Umbilical cord (tissue), 1 donor: ENCODE measurements at regions not wholly inside any gene's neighbourhood (a gene's known extent, or its start where the extent isn't known, plus 50 kb on each side); places are given as distances from the start of the nearest gene placed in this dataset.

Experiments used
- DNase-seq: peaks from one replicate; pipeline ENCODE4 v3.0.0-alpha.2; 2015; ENCODE audit warnings: low spot score

- peak; percentile 61 for DNase-seq
Observed at GRCh38 chr2:861655-862354, 88.8 kb upstream of the SNTG2 start.

- no peak for DNase-seq
Observed at GRCh38 chr2:860259-860855, 90.3 kb upstream of the SNTG2 start.

- peak; percentile 84 for DNase-seq
Observed at GRCh38 chr2:858646-859045, 92.0 kb upstream of the SNTG2 start.

- DNase-seq: no peak
Observed at GRCh38 chr2:857937-858336, 92.7 kb upstream of the SNTG2 start.

GRCh38 chr2:857081-857480 is 93.6 kb upstream of the SNTG2 start:
- DNase-seq: no peak

GRCh38 chr2:856456-856855 is 94.2 kb upstream of the SNTG2 start:
- peak; percentile 55 for DNase-seq

- no peak for DNase-seq
Observed at GRCh38 chr2:856041-856440, 94.6 kb upstream of the SNTG2 start.

GRCh38 chr2:855177-855576 is 95.5 kb upstream of the SNTG2 start:
- no peak for DNase-seq

- no peak for DNase-seq
Observed at GRCh38 chr2:854460-854859, 96.2 kb upstream of the SNTG2 start.

GRCh38 chr2:853203-853870 is 97.3 kb upstream of the SNTG2 start:
- peak; percentile 27 for DNase-seq

- DNase-seq: no peak
Observed at GRCh38 chr2:852168-852567, 98.5 kb upstream of the SNTG2 start.

GRCh38 chr2:851680-852079 is 99.0 kb upstream of the SNTG2 start:
- DNase-seq: no peak

GRCh38 chr2:851078-851477 is 99.6 kb upstream of the SNTG2 start:
- DNase-seq: no peak

- DNase-seq: peak; percentile 53
Observed at GRCh38 chr2:850429-850828, 100.2 kb upstream of the SNTG2 start.

GRCh38 chr2:848099-848498 is 102.5 kb upstream of the SNTG2 start:
- no peak for DNase-seq

- no peak for DNase-seq
Observed at GRCh38 chr2:847669-848068, 103.0 kb upstream of the SNTG2 start.

- no peak for DNase-seq
Observed at GRCh38 chr2:844715-845114, 105.9 kb upstream of the SNTG2 start.

GRCh38 chr2:842151-842803 is 108.4 kb upstream of the SNTG2 start:
- DNase-seq: no peak

- DNase-seq: no peak
Observed at GRCh38 chr2:841036-841435, 109.6 kb upstream of the SNTG2 start.

GRCh38 chr2:834233-834632 is 116.4 kb upstream of the SNTG2 start:
- DNase-seq: no peak

- no peak for DNase-seq
Observed at GRCh38 chr2:833180-833579, 117.5 kb upstream of the SNTG2 start.

GRCh38 chr2:832635-833034 is 118.0 kb upstream of the SNTG2 start:
- no peak for DNase-seq

GRCh38 chr2:831622-832021 is 119.0 kb upstream of the SNTG2 start:
- DNase-seq: peak; percentile 11
